NCI-H1930 (cell line): ENCODE measurements at regions not wholly inside any gene's neighbourhood (a gene's known extent, or its start where the extent isn't known, plus 50 kb on each side); places are given as distances from the start of the nearest gene placed in this dataset.

Source experiments
- DNase-seq, 2 experiments: peaks; one replicate each; lab custom pipeline; 2025; lab: John Stamatoyannopoulos, UW

- DNase-seq = no peak
Measured at GRCh38 chr2:136215449-136215848, 97.5 kb upstream of the CXCR4 start.

GRCh38 chr2:136214307-136215200 lies 96.6 kb upstream of the CXCR4 start:
- DNase-seq = no peak

- no peak for DNase-seq
Measured at GRCh38 chr2:136213836-136214235, 95.9 kb upstream of the CXCR4 start.

DNA sequence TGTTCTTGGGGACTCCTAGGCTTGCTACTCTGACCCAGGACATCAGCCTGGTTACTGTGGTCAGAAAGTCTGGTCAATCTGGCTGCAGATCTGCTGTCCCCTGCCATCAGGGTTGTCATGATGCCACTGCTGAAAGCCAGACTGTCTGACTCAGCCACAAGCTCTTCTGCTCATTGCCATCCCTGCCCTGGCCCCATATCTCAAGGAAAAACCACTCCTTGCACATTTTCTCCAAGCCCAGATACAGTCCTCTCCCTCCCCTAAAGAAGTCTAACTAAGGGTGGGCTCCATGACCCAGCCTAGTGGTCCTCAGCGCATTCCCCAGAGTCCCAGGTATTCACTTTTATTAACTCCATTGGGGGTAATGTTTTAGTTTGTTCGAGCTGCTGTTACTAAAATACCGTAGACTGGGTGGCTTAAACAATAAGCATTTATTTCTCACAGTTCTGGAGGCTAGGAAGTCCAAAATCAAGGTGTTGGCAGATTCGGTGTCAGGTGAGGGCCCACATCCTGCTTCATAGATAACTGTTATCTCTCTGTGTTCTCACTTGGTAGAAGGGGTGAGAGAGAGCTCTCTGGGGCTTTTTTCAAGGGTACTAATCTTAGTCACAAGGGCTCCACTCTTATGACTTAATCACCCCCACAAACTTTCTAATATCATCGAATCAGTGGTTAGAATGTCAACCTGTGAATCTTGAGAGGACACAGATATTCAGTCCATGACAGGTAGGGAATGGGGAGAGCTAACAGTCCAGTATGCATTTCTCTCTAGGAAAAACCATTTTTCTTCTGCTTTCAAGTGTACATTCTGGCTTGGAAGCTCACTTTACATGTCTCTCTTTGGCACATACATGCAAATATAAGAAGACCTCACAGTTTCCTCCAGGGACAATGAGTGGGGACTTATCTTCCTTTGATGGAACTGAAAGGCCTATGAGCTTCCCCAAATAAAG lies 94.8 kb upstream of the CXCR4 start:
- no peak for DNase-seq

DNA sequence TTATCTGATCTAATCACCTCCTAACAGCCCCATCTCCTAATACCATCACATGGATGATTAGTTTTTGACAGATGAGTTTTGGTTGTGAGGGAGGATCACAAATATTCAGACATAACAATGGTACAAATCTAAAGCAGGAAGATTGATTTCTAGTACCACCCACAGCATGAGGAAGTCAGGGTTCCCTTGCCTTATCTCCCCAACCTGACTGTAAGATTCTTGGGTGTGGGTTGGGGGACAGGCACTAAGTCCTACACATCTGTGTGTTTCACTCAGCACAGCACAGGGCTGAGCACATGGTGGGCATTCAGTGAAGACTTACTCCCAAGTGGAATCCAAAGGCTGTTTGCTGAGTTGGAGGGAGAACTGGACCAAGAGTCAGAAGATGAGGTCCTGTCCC lies 93.8 kb upstream of the CXCR4 start:
- no peak for DNase-seq

DNA sequence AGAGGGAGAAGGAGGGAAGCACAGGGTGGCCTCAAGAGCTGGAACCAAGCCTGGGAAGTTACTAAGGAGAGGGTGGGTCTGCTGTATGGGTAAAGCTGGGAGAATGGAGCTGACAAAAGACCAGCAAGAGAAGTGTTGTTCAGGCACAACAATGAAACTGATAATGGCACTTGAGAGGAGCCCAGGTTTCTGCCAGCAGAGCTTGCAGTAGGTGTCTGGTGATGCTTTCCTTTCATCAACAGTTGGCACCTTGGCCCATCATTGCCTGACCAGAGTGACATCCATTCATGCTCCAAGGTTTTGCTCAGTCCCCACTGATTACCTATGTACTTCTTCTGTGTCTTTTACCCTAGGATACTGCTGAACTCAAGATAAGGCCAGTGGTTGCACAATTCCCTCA lies 92.9 kb upstream of the CXCR4 start:
- DNase-seq = no peak

- DNase-seq = no peak
Measured at GRCh38 chr2:136210455-136210805, 92.5 kb upstream of the CXCR4 start.

- no peak for DNase-seq
Measured at GRCh38 chr2:136209561-136210454, 91.9 kb upstream of the CXCR4 start.

DNA sequence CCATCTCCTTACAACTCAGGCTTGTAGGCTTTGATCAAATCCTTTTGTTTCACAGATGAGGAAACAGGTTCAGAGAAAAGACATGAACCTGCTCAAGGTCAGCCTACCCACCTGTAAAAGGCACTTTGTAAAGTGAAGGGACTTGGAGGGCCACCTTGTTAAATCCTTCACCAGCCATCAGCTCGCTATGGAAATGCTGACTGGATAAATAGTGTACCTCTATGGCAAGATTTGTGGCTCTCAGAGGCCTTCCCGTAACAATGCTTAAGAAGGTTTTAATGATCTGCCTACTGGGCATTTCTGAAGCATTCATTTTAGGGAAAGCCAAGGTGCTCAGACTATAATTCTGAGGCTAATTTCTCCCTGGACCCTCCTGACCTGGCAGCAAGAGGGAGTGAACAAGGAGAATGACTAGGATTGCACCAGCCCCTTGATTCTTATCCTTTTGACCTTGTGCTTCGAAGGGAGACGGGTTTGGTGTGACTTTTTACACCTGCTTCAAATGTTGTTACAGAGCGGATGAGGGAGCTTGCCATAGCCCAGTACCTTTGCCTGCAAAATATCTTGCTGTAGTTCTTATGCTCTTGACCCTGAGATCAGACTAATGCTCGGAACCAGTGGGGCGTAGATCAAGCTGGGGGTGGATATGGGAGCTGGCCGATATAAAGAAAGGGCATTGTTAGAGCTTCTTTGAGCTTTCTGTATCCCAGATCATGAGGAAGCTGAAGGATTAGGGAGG lies 90.9 kb upstream of the CXCR4 start:
- DNase-seq = no peak

GRCh38 chr2:136207665-136208064 lies 89.7 kb upstream of the CXCR4 start:
- no peak for DNase-seq

DNA sequence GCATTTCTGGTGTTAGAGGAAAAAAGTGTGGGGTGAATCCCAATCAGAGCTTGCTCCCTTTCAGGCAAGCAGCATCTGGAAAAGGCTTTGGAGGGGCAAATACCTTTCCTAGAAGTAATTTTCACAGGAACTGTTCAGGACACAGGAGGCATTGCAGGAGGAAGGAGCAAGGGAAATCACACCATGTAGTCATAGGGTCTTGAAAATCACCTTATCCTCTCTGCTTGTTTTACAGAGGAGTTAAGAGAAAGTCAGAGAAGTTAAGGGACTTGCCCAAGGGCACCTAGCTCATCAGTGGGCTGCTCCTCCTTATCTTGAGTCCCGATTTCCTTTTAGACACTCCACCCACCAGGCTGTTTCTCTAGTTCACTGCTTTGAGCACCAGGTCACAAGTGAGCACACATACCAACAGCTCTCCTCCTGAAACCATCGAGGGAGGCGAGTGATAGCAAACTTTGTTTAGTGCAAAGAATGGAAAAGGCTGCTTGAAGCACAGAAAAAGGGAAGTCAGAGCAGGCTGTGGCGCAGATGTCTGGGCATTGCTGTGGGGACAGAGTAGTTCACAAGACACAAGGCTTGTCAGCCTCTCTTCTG lies 89.2 kb upstream of the CXCR4 start:
- no peak for DNase-seq

DNA sequence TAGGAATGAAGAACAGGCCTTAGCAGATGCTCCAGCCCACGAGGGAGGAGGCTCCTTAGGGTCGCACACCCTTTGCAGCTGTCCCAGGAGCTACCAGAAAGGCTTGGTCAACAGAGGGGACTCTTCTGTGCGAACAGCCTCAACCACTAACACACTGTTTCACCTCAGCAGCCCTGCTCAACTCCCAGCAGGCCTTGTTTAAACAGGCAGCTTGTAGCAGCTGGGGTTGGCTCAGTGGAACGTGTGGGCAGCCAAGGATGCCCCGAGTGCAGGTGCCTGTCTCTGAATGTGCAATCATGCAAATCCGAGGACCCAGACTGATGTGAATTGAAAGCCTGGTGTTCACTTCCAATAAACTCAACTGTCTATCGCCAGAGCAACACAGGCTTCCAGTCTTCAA lies 88.7 kb upstream of the CXCR4 start:
- DNase-seq = no peak

DNA sequence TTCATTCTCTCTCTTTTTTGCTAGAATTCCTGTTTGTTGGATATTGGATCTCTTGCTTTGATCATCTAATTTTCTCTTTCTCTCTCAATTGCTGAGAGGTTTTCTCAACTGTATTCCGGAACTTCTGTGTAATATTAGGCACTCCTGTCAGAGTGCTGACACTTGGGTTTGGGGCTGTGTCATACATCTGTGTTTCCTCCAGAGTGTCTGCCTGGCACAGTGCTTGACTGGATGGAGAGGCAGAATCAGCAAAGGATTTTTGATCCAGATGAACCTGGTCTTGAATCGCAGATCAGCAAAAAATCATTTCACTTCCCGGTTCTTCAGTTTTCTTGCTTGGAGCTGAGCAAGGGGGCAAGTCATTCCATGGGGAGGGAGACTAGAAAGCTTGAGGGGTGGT lies 87.7 kb upstream of the CXCR4 start:
- DNase-seq = no peak

DNA sequence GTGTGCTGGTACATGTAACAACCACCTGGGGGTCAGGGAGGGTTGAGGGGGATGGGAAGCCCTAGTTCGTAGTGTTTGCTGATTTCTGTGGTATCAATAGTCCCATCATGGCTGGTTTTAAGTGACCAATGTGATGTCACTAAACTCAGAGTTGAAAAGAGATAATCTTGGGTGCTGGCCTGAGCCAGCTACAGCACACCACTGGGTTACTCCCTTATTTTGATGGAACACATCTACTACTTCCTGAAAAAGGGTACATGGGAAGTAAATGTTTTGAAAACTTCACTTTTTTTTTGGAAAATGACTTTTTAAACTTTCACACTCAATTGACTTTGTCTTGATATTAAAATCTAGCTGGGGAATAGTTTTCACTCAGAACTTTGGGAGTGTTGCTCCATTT lies 87.0 kb upstream of the CXCR4 start:
- DNase-seq = no peak

DNA sequence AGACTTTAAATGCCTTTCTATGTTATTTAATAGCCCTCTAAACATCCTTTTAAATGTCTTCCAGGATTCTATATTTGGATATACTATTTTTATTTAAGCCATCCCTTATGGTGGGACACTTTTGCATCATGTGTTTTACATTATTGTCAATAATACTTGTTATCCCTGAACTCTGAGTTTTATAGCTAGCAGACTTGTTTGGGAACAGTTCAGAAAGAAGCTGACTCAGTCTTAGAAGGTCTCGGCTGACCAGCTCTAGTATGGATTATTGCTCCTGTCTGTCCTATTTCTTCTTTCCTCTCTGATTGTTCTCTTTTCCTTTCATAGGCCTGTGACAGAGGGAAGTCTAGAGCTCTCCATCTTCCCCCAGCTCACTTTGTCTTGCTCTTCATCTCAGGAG lies 77.3 kb upstream of the CXCR4 start:
- DNase-seq = no peak

DNA sequence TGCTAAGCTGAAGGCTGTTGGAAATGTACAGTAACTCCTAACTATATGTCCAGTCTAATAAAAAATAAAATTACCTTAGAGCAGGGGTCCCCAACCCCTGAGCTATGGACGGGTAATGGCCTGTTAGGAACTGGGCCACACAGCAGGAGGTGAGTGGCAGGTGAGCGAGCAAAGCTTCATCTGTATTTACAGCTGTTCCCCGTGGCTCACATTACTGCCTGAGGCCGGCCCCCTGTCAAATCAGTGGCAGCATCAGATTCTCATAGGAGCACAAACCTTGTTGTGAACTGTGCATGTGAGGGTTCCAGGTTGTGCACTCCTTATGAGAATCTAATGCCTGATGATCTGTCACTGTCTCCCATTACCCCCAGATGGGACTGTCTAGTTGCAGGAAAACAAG lies 73.1 kb upstream of the CXCR4 start:
- no peak for DNase-seq

- no peak for DNase-seq
Measured at GRCh38 chr2:136189221-136189782, 71.4 kb upstream of the CXCR4 start.

DNA sequence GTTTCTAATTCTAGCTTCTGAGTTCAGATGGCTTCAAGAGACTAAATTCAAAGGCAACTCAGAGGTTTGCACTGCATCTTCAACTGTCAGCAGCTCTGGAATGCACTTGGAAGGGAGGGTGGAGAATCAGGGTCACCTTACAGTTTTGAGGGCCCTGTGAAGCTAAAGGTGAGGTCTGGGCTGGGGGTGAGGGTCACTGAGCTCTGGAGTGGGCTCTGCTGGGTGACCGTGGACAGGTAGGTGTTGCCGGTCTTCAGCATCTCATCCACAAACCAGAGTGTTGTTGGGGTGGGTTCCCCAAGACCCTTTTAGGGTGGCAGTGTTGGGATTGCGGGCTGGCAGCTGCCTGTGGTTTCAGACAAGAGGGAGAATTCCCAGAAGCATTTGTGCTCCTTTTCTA lies 70.1 kb upstream of the CXCR4 start:
- DNase-seq = no peak

DNA sequence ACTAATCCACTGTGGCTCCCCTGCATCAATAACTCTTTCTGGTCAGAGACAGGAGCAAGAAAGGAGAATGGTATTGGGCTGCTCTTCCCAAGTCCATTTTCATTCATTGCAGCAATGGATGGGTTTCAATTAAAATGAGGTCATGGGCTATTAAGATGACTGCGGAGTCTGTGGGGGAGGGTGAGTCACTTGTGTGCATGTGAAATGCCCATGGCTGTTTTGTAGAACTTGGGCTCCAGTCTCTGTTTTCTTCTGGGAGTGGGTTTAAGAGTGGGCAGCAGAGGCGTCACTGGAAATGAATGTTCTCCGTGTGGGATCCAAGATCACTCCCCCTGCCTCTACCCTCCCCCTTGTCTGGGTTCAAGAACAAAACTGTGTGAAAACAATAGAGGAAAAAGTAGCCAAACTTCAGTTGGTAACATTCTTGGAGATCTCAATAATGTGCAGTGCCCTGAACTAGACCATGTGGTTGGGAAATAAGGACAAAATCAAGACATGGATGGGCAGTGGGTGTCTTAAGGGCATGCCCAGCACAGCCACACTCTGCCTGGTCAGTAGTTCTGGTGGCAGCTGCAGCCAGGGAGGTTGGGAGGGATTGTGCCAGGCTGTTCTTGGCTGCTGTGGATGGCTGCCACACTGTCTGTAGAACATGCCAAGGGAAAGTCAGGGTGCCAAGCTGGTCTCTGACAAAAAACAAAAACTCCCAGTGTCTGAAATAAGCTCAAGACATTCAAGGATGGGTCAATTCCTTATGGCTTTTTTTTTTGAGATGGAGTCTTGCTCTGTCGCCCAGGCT lies 68.2 kb upstream of the CXCR4 start:
- DNase-seq = no peak

- DNase-seq = no peak
Measured at GRCh38 chr2:136183097-136183496, 65.1 kb upstream of the CXCR4 start.
